ENCODE measurements at regions not wholly inside any gene's neighbourhood (a gene's known extent, or its start where the extent isn't known, plus 50 kb on each side); places are given as distances from the start of the nearest gene placed in this dataset.

DNA sequence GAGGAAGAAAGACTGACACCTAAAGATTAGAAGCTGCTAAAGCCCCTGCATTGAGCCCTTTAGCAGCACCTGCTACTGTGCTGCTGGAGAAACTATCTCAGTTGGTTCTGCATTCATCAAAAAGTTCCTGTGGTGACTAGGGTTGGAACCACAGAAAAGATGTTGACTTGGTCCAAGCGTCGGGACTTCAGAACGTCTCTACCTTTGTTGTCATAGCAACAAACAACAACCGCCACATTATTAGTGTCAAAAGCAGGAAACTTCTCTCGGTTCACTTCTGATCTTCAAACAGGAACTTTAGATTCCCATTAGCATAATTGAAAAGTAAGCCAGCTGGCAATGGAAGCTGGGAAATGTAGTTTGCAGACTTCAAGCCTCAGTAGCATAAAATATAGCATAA lies 368.0 kb downstream of the SEC23A start:
- POLR2A ChIA-PET, result no interaction called here
- TF ChIP-seq, protein P1, sequence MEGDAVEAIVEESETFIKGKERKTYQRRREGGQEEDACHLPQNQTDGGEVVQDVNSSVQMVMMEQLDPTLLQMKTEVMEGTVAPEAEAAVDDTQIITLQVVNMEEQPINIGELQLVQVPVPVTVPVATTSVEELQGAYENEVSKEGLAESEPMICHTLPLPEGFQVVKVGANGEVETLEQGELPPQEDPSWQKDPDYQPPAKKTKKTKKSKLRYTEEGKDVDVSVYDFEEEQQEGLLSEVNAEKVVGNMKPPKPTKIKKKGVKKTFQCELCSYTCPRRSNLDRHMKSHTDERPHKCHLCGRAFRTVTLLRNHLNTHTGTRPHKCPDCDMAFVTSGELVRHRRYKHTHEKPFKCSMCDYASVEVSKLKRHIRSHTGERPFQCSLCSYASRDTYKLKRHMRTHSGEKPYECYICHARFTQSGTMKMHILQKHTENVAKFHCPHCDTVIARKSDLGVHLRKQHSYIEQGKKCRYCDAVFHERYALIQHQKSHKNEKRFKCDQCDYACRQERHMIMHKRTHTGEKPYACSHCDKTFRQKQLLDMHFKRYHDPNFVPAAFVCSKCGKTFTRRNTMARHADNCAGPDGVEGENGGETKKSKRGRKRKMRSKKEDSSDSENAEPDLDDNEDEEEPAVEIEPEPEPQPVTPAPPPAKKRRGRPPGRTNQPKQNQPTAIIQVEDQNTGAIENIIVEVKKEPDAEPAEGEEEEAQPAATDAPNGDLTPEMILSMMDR (IDR thresholded peaks at IDR 0.05; ENCODE audit: insufficient read depth, low read length, missing control alignments), result no peak
- CTCF ChIA-PET, result no interaction called here
- no peak for DNase-seq (ENCODE audit: low read depth, low spot score)
- H3K4me3 ChIP-seq (ENCODE audit: low read depth, low read length), result no peak overlapping the region

DNA sequence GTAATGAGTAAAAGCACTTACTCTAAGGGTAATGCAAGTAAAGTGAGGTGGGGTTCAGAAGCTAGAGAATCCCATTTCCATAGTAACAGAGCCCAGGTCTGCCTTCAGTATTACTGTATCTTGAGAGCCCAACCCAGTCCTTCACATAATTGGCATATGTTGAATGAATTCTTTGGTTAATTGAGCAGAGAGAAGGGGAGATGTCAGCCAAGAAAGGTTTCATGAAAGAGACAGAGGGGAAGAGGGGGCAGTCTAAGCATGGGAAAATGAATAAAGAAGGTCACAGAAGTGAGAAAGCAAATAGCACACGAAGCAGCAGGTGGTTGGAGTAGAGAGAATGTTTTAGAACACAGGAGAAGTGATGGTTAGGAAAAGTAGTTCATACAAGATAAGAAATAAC lies 371.1 kb downstream of the SEC23A start:
- no peak overlapping the region for H3K4me3 ChIP-seq (ENCODE audit: low read depth, low read length)
- DNase-seq (ENCODE audit: low read depth, low spot score), result no peak
- ChIA-PET CTCF (no interaction called here), POLR2A (no interaction called here)
- TF ChIP-seq, protein P1 (IDR thresholded peaks at IDR 0.05; ENCODE audit: insufficient read depth, low read length, missing control alignments), result no peak

DNA sequence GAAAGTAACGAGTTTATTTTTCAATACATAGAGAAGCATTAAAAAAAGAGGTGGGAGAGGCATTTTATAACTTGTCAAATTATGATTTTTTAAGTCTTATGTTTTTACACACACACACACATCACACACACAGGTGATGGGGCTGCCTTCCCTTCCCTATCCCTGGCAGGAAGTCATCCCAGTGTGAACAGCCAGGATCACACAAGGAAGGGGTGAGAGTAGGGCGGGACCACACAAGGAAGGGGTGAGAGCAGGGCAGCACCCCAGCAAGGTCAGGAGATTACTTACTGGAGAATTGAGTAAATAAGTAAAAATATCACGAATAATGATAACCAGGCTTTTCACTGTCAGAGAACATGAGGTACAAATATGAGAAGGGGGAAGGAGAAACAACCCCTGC lies 372.6 kb downstream of the SEC23A start:
- TF ChIP-seq, protein P1 (IDR thresholded peaks at IDR 0.05; ENCODE audit: insufficient read depth, low read length, missing control alignments), result no peak
- DNase-seq (ENCODE audit: low read depth, low spot score), result no peak
- ChIA-PET POLR2A (no interaction called here), CTCF (no interaction called here)
- H3K4me3 ChIP-seq (ENCODE audit: low read depth, low read length), result no peak overlapping the region

DNA sequence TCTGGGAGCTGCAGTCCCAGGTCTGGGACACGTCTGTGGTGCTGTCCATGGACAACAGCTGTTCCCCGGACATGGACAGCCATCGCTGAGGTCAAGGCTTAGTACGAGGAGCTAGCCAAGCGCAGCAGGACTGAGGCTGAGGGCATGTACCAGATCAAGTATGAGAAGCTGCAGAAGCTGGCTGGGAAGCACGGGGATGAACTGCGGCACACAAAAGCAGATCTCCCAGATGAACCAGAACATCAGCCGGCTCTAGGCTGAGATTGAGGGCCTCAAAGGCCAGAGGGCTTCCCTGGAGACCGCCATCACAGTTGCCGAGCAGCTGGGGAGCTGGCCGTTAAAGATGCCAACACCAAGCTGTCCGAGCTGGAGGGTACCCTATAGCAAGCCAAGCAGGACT lies 375.3 kb downstream of the SEC23A start:
- POLR2A ChIA-PET, result no interaction called here

DNA sequence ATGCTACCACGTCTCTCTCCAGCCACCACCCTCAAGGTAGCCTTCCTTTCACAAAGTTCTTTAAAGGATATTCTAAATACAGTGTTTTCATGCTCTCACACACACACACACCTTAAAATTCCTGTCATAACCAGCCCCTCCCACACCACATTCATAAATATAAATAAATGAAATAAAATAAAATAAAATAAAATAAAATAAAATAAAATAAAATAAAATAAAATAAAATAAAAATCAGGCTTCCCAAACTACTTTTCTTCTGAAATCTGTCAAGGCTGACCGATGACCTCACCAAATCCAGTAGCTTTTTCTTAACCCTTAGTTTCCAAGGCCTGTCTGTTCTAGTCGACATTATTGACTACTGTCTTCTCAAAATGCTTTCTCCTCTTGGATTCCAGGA lies 378.4 kb downstream of the SEC23A start:
- CTCF ChIA-PET, result interaction anchor here (1.2 to 6.5 kb wide), 7 partner anchors 14 to 738 kb away, joined by 3 to 96 read pairs (median 4); no protein-coding TSS in a partner anchor

More for the DNA sequence above, 375.3 kb downstream of the SEC23A start:
- DNase-seq (ENCODE audit: low read depth, low spot score), result no peak
- CTCF ChIA-PET, result interaction anchor here (0.6 to 3.2 kb wide), 3 partner anchors 140 to 566 kb away, joined by 3 to 9 read pairs (median 8); no protein-coding TSS in a partner anchor
- TF ChIP-seq, protein P1 (IDR thresholded peaks at IDR 0.05; ENCODE audit: insufficient read depth, low read length, missing control alignments), result no peak
- no peak overlapping the region for H3K4me3 ChIP-seq (ENCODE audit: low read depth, low read length)

DNA sequence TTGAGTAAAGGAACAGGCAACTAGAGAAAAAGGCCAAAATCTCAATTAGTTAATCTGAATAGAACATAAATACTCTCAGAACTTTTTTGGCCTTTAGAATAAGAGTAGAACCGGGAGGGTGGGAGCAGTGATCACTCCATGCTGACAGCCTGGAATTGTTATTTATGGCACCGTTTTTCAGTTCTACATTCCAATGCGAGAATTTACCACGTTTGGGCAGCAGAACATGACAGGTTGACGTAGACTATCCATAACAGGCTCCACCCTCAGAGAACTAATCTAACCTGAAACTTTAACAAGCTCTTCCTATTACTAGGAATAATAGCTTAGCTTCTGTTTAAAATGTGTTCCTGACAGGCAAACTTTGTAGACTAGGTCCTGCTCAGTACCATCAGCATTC lies 379.1 kb downstream of the SEC23A start:
- TF ChIP-seq, protein P1 (IDR thresholded peaks at IDR 0.05; ENCODE audit: insufficient read depth, low read length, missing control alignments), result no peak
- no peak overlapping the region for H3K4me3 ChIP-seq (ENCODE audit: low read depth, low read length)
- no peak for DNase-seq (ENCODE audit: low read depth, low spot score)
- ChIA-PET CTCF (interaction anchor here (0.8 to 6.5 kb wide), 11 partner anchors 11 to 738 kb away, joined by 3 to 96 read pairs (median 4); no protein-coding TSS in a partner anchor), POLR2A (no interaction called here)

More for the DNA sequence above, 378.4 kb downstream of the SEC23A start:
- no peak overlapping the region for H3K4me3 ChIP-seq (ENCODE audit: low read depth, low read length)
- TF ChIP-seq, protein P1 (IDR thresholded peaks at IDR 0.05; ENCODE audit: insufficient read depth, low read length, missing control alignments), result no peak
- DNase-seq (ENCODE audit: low read depth, low spot score), result no peak
- POLR2A ChIA-PET, result no interaction called here
